Mucosa of descending colon (tissue), 3 donors: ENCODE measurements at regions not wholly inside any gene's neighbourhood (a gene's known extent, or its start where the extent isn't known, plus 50 kb on each side); places are given as distances from the start of the nearest gene placed in this dataset. TPM values are rescaled to one million over a fixed set of nuclear protein-coding genes. Genes with fewer than 3 reads are reported as not detected.
"Not testable (repeated sequence)": the region's sequence is repeated elsewhere in the genome, so short reads cannot be mapped to it uniquely, and the experiment has no call there.

Experiments
- ATAC-seq: fragments of 200-7000 bp; cut with Tn5 transposase; one replicate; pipeline ENCODE4 v1.9.1; 2020; ENCODE audit warnings: mild to moderate bottlenecking, moderate library complexity
- DNase-seq, 3 donors: peaks; one replicate each; pipeline ENCODE4 v3.0.0-alpha.2; 2020
- H3K36me3 ChIP-seq: fragments of 200-600 bp; one replicate; pipeline ENCODE4 v1.8.0; 2021; ENCODE audit warnings: low read depth, mild to moderate bottlenecking
- H3K4me1 ChIP-seq: fragments of 200-600 bp; one replicate; pipeline ENCODE4 v1.8.0; 2021; ENCODE audit warnings: low read depth, mild to moderate bottlenecking
- H3K4me3 ChIP-seq: fragments of 200-600 bp; one replicate; pipeline ENCODE4 v1.8.0; 2021; ENCODE audit warnings: mild to moderate bottlenecking
- H3K9me3 ChIP-seq: fragments of 200-600 bp; one replicate; pipeline ENCODE4 v1.8.0; 2021; ENCODE audit warnings: mild to moderate bottlenecking
- CTCF ChIP-seq: fragments of 200-600 bp; IDR thresholded peaks from one replicate; pipeline ENCODE4 v1.8.0; 2022; ENCODE audit warnings: antibody characterized with exemption, mild to moderate bottlenecking
- intact Hi-C, 2 donors: fragments of 100-400 bp; cut with DNase I in 1 of 2; cut with micrococcal nuclease in 1 of 2; formaldehyde crosslinking; loops; one replicate each; pipeline versions ENCODE4 v1.11.0 to v1.11.1; 2022; cut with DNase I, micrococcal nuclease
- microRNA-seq: library from miRNA; unstranded; fragments of <30 nt; microRNA quantifications from one replicate; pipeline ENCODE4, GENCODE V29; 2019
- donor health status: DM: no; HTN: no; CAD: no; lungs with moderate emphysema.
- donor health status: DM: no; HTN: no; CAD: no.
- donor health status: DM: no; HTN: yes; CAD: no.

- H3K4me3 ChIP-seq, intact Hi-C loops, H3K4me1 ChIP-seq, DNase-seq, H3K36me3 ChIP-seq, ATAC-seq, H3K9me3 ChIP-seq: not testable (repeated sequence)
Observed at GRCh38 chr2:132365963-132366362, 50.6 kb upstream of the GPR39 start.

- intact Hi-C loops, result no loop called here
- no peaks in the 10 kb centered on the region for H3K4me1 ChIP-seq
- no peak for TF ChIP-seq CTCF
- no peak for DNase-seq
- ATAC-seq, result no peak
- H3K4me3 ChIP-seq, result no peak overlapping the region
- H3K9me3 ChIP-seq, result peaks cover 9% of the 10 kb centered on the region
- no peaks in the 10 kb centered on the region for H3K36me3 ChIP-seq
Observed at GRCh38 chr2:132366421-132367180, 50.0 kb upstream of the GPR39 start.

Small RNAs in the stretch of these regions (microRNA-seq; reads per million reads assigned to microRNA genes)
- not detected for gene MIR663B
